Vagina (tissue), 2 donors: ENCODE measurements at regions not wholly inside any gene's neighbourhood (a gene's known extent, or its start where the extent isn't known, plus 50 kb on each side); places are given as distances from the start of the nearest gene placed in this dataset.
"Not testable (repeated sequence)": the region's sequence is repeated elsewhere in the genome, so short reads cannot be mapped to it uniquely, and the experiment has no call there.

ENCODE experiments used
- DNase-seq, 2 donors: peaks; one replicate each; pipeline ENCODE4 v3.0.0-alpha.2; 2017; ENCODE audit errors: extremely low spot score in 2 of 2
- H3K27ac ChIP-seq: fragments of 200-600 bp; sonication (generic); one replicate; pipeline ENCODE4 v1.5.1; 2019
- H3K27me3 ChIP-seq: fragments of 200-600 bp; sonication (generic); one replicate; pipeline ENCODE4 v1.5.1; 2019
- H3K36me3 ChIP-seq, 2 donors: fragments of 200-600 bp; sonication (generic); one replicate each; pipeline ENCODE4 v1.5.1; 2017 to 2019
- H3K4me1 ChIP-seq: fragments of 200-600 bp; sonication (generic); one replicate; pipeline ENCODE4 v1.5.1; 2019
- H3K4me3 ChIP-seq, 2 donors: fragments of 200-600 bp; sonication (generic); 1 replicate in 1 of 2; 2 replicates in 1 of 2; pipeline ENCODE4 v1.5.1; 2016 to 2019
- H3K9me3 ChIP-seq: fragments of 200-600 bp; sonication (generic); one replicate; pipeline ENCODE4 v1.5.1; 2019
- POLR2A ChIP-seq, 2 donors: fragments of 450-650 bp; IDR thresholded peaks; one replicate each; pipeline ENCODE4 v1.6.1; 2017; ENCODE audit warnings: antibody characterized with exemption in 2 of 2, mild to moderate bottlenecking in 2 of 2, moderate library complexity in 2 of 2
- POLR2AphosphoS5 ChIP-seq, 2 donors: sonication (generic); formaldehyde crosslinking; IDR thresholded peaks; one replicate each; pipeline ENCODE4 v1.9.0; 2017; ENCODE audit warnings: antibody characterized with exemption in 2 of 2, mild to moderate bottlenecking in 2 of 2, low read depth in 1 of 2; ENCODE audit not compliant: insufficient read depth in 1 of 2
- intact Hi-C: fragments of 100-400 bp; cut with DNase I; formaldehyde crosslinking; loops from one replicate; pipeline ENCODE4 v1.15.1; 2023
- TF ChIP-seq, protein P1 (sequence below), 3 experiments: fragments of 450-650 bp in 2 of 3; fragments of 200-600 bp in 1 of 3; sonication (generic) in 1 of 3; IDR thresholded peaks; one replicate each; pipeline ENCODE4 v1.5.1; 2017 to 2019; ENCODE audit warnings: antibody characterized with exemption in 3 of 3, mild to moderate bottlenecking in 2 of 3, moderate library complexity in 2 of 3

DNA sequence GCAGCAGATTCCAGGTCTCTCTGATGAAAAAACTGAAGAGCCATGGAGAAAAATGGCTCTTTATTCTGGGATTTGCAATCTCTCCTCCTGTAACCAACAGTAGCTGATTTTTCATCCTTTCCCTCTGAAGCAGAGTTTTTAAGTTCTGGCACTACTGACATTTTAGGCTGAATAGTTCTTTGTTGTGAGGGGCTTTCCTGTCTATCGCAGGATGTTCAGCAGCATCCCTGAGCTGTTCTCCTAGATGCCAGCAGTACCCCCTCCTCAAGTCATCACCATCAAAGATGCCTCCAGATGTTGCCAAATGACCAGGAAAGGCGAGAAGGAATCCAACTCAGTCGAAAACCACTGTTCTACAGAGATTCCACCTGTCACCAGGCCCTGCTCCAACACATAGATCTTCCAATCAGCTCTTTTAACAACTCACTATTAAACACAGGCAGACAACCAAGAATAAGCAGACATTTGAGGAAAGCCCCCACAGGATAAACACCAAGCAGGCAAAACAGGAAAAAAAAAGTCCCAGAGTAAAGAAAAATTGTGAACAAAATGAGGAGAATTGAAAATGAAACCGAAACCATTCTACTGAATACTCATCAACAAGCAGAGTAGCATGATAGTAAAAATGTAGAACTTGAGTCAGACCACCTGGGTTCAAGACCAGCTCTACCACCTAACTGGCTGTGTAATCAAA, 124.8 kb downstream of the MPP7 start:
- Histone ChIP-seq H3K36me3 (no peaks in the 10 kb centered on the region), H3K9me3 (no peaks in the 10 kb centered on the region), H3K4me1 (peaks cover 14% of the 10 kb centered on the region), H3K27ac (peak overlapping the region; percentile 17), H3K4me3 (peak overlapping the region; percentile 23), H3K27me3 (no peaks in the 10 kb centered on the region)
- no peak for TF ChIP-seq POLR2A (IDR thresholded peaks at IDR 0.05)
- TF ChIP-seq, protein P1, sequence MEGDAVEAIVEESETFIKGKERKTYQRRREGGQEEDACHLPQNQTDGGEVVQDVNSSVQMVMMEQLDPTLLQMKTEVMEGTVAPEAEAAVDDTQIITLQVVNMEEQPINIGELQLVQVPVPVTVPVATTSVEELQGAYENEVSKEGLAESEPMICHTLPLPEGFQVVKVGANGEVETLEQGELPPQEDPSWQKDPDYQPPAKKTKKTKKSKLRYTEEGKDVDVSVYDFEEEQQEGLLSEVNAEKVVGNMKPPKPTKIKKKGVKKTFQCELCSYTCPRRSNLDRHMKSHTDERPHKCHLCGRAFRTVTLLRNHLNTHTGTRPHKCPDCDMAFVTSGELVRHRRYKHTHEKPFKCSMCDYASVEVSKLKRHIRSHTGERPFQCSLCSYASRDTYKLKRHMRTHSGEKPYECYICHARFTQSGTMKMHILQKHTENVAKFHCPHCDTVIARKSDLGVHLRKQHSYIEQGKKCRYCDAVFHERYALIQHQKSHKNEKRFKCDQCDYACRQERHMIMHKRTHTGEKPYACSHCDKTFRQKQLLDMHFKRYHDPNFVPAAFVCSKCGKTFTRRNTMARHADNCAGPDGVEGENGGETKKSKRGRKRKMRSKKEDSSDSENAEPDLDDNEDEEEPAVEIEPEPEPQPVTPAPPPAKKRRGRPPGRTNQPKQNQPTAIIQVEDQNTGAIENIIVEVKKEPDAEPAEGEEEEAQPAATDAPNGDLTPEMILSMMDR (IDR thresholded peaks at IDR 0.05): no peak
- TF ChIP-seq POLR2AphosphoS5 (IDR thresholded peaks at IDR 0.05; ENCODE audit: insufficient read depth in 1 of 2, low read depth in 1 of 2): no peak
- DNase-seq: no peak
- intact Hi-C loops: loop anchor here (5.0 kb wide), 1 partner anchor 436 kb away; no protein-coding TSS in a partner anchor

DNA sequence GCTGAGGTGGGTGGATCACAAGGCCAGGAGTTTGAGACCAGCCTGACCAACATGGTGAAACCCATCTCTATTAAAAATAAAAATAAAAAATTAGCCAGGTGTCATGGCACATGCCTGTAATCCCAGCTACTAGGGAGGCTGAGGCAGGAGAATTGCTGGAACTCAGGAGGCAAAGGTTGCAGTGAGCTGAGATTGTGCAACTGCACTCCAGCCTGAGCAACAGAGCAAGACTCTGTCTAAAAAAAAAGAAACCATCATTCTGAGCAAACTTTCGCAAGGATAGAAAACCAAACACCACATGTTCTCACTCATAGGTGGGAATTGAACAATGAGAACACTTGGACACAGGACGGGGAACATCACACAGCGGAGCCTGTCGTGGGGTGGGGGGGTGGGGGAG, 126.4 kb downstream of the MPP7 start:
- H3K27ac ChIP-seq, H3K27me3 ChIP-seq, H3K9me3 ChIP-seq, DNase-seq, H3K36me3 ChIP-seq, H3K4me3 ChIP-seq: not testable (repeated sequence)
- intact Hi-C loops: loop anchor here (5.0 kb wide), 1 partner anchor 434 kb away; no protein-coding TSS in a partner anchor
- H3K4me1 ChIP-seq: peaks cover 14% of the 10 kb centered on the region

DNA sequence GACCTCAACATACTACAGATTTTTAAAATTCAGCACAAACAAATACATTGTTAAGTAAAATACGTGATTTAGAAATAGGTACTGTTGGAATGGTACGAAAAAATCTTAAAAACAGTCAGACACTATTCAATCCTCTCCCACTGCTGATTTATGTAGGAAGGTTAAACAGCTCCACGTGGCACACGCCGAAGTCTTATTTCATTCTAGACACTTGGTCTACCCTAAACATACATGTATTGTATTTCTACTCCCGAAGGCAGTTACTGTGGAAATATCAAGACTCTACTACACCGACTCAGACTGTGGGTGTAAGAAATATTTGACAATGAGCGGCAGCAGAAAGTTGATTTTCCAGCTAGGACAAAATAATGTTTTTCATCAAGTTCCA, 130.6 kb downstream of the MPP7 start:
- intact Hi-C loops: no loop called here
- Histone ChIP-seq H3K27ac (no peak overlapping the region), H3K9me3 (no peaks in the 10 kb centered on the region), H3K36me3 (no peaks in the 10 kb centered on the region), H3K27me3 (no peaks in the 10 kb centered on the region), H3K4me3 (no peak overlapping the region), H3K4me1 (no peaks in the 10 kb centered on the region)
- no peak for DNase-seq
- no peak for TF ChIP-seq POLR2AphosphoS5 (IDR thresholded peaks at IDR 0.05; ENCODE audit: insufficient read depth in 1 of 2, low read depth in 1 of 2)
- TF ChIP-seq, protein P1 (IDR thresholded peaks at IDR 0.05): no peak
- TF ChIP-seq POLR2A (IDR thresholded peaks at IDR 0.05): no peak

DNA sequence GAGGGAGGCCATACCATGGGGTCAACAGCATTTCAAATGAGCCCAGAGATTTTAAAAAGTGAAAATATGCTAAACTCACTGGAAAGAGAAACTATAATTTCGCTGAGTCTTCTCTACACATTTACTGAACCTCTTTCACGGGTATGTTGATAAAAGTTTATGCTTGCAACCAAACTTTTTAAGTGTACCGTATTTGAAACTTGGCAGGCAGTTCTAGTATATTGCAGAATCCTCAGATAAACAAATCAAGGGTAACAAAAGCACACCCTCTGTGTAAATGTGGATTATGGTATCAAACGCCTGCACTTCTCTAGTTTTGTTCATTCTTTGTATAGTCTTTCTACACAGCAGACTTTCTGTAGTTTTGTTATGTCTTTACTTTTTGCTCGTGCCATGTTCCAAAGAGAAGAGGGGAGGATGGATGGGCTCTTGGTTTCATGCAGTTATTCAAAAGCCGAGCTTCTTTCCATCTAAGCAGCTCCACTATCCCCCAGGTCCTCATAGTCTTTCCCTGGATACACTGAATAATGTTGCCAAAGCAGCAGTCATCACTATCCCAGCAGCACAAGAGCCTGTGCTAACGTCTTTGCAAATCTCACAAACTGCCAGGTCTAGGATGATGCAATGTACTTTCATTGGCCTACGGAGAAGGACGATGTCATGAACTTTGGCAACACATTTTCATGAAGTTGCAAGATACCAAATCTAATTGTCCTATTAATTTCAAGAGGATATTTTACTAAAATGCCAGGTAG, 131.2 kb downstream of the MPP7 start:
- intact Hi-C loops: no loop called here
- no peaks in the 10 kb centered on the region for H3K27me3 ChIP-seq
- no peak for DNase-seq
- no peak overlapping the region for H3K27ac ChIP-seq
- TF ChIP-seq POLR2A (IDR thresholded peaks at IDR 0.05): no peak
- no peak for TF ChIP-seq POLR2AphosphoS5 (IDR thresholded peaks at IDR 0.05; ENCODE audit: insufficient read depth in 1 of 2, low read depth in 1 of 2)
- TF ChIP-seq, protein P1 (IDR thresholded peaks at IDR 0.05): no peak
- no peaks in the 10 kb centered on the region for H3K9me3 ChIP-seq
- H3K36me3 ChIP-seq: no peaks in the 10 kb centered on the region
- H3K4me3 ChIP-seq: no peak overlapping the region
- H3K4me1 ChIP-seq: no peaks in the 10 kb centered on the region

DNA sequence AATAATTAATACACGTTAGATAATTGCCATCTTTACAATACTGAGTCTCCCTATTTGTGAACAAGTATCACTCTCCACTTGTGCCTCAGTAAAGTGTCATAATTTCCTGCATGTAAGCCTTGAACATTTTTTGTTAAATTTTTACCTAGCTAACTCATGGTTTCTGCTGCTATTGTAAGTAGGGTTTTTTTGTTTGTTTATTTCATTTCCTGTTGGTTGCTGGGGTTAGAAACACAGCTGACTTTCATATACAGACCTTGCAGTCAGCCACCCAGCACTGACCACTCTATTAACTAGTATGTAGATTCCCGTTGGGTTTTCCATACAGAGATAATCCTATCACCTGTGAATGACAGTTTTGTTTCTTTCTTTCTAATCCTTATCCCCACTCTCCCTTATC, 133.3 kb downstream of the MPP7 start:
- no peak for DNase-seq
- no peaks in the 10 kb centered on the region for H3K36me3 ChIP-seq
- H3K4me3 ChIP-seq: no peak overlapping the region
- no peaks in the 10 kb centered on the region for H3K27me3 ChIP-seq
- TF ChIP-seq POLR2AphosphoS5 (IDR thresholded peaks at IDR 0.05; ENCODE audit: insufficient read depth in 1 of 2, low read depth in 1 of 2): no peak
- TF ChIP-seq, protein P1 (IDR thresholded peaks at IDR 0.05): no peak
- no peak for TF ChIP-seq POLR2A (IDR thresholded peaks at IDR 0.05)
- H3K4me1 ChIP-seq: no peaks in the 10 kb centered on the region
- no peak overlapping the region for H3K27ac ChIP-seq
- H3K9me3 ChIP-seq: no peaks in the 10 kb centered on the region
- intact Hi-C loops: no loop called here
